Karpas-422 (cell line): ENCODE measurements at regions not wholly inside any gene's neighbourhood (a gene's known extent, or its start where the extent isn't known, plus 50 kb on each side); places are given as distances from the start of the nearest gene placed in this dataset.

Source experiments
- DNase-seq: peaks from one replicate; pipeline ENCODE4 v3.0.0-alpha.2; 2015
- H2AFZ ChIP-seq: fragments of 200-600 bp; sonication (generic); 2 replicates; pipeline ENCODE4 v1.6.1; 2014; ENCODE audit warnings: antibody characterized with exemption, low read length, mixed read lengths
- H3K27ac ChIP-seq: fragments of 200-600 bp; sonication (generic); 2 replicates; pipeline ENCODE4 v1.5.1; 2014; ENCODE audit warnings: mild to moderate bottlenecking, low read length, moderate library complexity
- H3K27me3 ChIP-seq: fragments of 200-600 bp; sonication (generic); 2 replicates; pipeline ENCODE4 v1.6.1; 2014; ENCODE audit warnings: low read length, mixed read lengths
- H3K36me3 ChIP-seq: fragments of 200-600 bp; sonication (generic); 2 replicates; pipeline ENCODE4 v1.6.1; 2014; ENCODE audit warnings: low read length, mixed read lengths; ENCODE audit not compliant: insufficient read depth
- H3K4me1 ChIP-seq: fragments of 200-600 bp; sonication (generic); 2 replicates; pipeline ENCODE4 v1.6.1; 2014; ENCODE audit warnings: mild to moderate bottlenecking, low read length, mixed read lengths
- H3K4me2 ChIP-seq: fragments of 200-600 bp; sonication (generic); 2 replicates; pipeline ENCODE4 v1.6.1; 2014; ENCODE audit warnings: low read length, low read depth, mild to moderate bottlenecking; ENCODE audit not compliant: poor library complexity, severe bottlenecking
- H3K4me3 ChIP-seq: fragments of 200-600 bp; sonication (generic); 2 replicates; pipeline ENCODE4 v1.5.1; 2014; ENCODE audit warnings: mild to moderate bottlenecking, antibody characterized with exemption, low read length, mixed read lengths
- H3K79me2 ChIP-seq: fragments of 200-600 bp; sonication (generic); 2 replicates; pipeline ENCODE4 v1.6.1; 2014; ENCODE audit warnings: mild to moderate bottlenecking, low read length, mixed read lengths
- H3K9ac ChIP-seq: fragments of 200-600 bp; sonication (generic); 2 replicates; pipeline ENCODE4 v1.6.0; 2014; ENCODE audit warnings: low read length
- H3K9me2 ChIP-seq: fragments of 200-600 bp; sonication (generic), shearing (Covaris generic); replicated peaks from 2 replicates; pipeline ENCODE4 v1.6.0; 2014; ENCODE audit warnings: mild to moderate bottlenecking, low read length, moderate library complexity; ENCODE audit not compliant: insufficient read depth
- H3K9me3 ChIP-seq: fragments of 300-700, 200-600 bp; sonication (generic); 2 replicates; pipeline ENCODE4 v1.6.1; 2014; ENCODE audit warnings: low read length, mixed read lengths
- H4K20me1 ChIP-seq: fragments of 200-600 bp; sonication (generic); 2 replicates; pipeline ENCODE4 v1.6.1; 2014; ENCODE audit warnings: mild to moderate bottlenecking, antibody characterized with exemption, low read length, low read depth; ENCODE audit not compliant: insufficient read depth

DNA sequence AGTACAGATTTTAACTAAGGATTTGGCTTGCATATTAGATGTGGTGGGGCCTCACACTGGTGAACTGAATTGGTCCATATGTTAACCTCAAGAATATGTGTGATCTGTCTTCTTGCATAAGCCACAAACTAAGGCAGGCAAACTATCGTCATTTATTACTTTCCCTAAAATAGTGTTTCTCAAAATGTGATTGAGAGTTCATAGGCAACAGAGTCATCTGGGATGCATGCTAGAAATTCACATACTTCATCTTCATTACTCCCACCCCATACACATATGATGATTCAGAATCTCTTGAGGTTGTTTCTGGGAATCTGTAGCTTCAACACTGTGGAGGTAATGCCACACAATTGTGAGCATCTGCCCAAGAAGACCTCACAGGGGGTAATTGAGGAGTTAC is 822.8 kb upstream of the CDH2 start:
- H3K4me3 ChIP-seq: no peak overlapping the region
- H3K36me3 ChIP-seq: no peaks in the 10 kb centered on the region
- no peak overlapping the region for H2AFZ ChIP-seq
- no peaks in the 10 kb centered on the region for H3K4me1 ChIP-seq
- H3K9me3 ChIP-seq: peaks cover 10% of the 10 kb centered on the region
- H3K9ac ChIP-seq: no peak overlapping the region
- no peak for DNase-seq
- no peaks in the 10 kb centered on the region for H3K79me2 ChIP-seq
- H3K4me2 ChIP-seq: no peak overlapping the region
- no peak overlapping the region for H3K27ac ChIP-seq
- H3K27me3 ChIP-seq: no peaks in the 10 kb centered on the region
- H4K20me1 ChIP-seq: no peaks in the 10 kb centered on the region
- 0 out of 2 replicates have a peak, but pooled peaks cover 3% of the 10 kb centered on the region for H3K9me2 ChIP-seq

DNA sequence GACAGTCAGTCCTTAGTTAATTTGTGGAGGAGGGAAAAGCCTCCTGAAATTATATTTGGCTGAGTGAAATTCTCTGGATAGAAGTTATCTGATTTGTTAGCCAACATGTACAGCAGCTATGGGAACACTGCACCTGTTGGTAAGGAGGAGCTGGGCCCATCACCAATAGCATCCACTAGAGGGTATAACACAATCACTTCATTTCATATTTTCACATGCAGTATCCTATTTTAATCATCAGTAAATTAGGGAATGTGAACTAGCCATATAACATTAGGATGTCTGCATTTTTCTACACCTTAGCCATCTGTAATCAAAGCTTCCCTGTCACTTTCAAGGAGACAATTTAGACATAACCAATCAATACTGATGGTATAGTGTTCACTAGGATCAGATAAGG is 818.4 kb upstream of the CDH2 start:
- no peak overlapping the region for H3K4me2 ChIP-seq
- peaks cover 24% of the 10 kb centered on the region for H3K9me3 ChIP-seq
- no peaks in the 10 kb centered on the region for H3K4me1 ChIP-seq
- no peak overlapping the region for H3K9ac ChIP-seq
- no peaks in the 10 kb centered on the region for H4K20me1 ChIP-seq
- DNase-seq: no peak
- H3K27me3 ChIP-seq: no peaks in the 10 kb centered on the region
- no peak overlapping the region for H3K4me3 ChIP-seq
- 0 out of 2 replicates have a peak, but pooled peaks cover 3% of the 10 kb centered on the region for H3K9me2 ChIP-seq
- H2AFZ ChIP-seq: no peak overlapping the region
- no peaks in the 10 kb centered on the region for H3K36me3 ChIP-seq
- H3K79me2 ChIP-seq: no peaks in the 10 kb centered on the region
- H3K27ac ChIP-seq: no peak overlapping the region

DNA sequence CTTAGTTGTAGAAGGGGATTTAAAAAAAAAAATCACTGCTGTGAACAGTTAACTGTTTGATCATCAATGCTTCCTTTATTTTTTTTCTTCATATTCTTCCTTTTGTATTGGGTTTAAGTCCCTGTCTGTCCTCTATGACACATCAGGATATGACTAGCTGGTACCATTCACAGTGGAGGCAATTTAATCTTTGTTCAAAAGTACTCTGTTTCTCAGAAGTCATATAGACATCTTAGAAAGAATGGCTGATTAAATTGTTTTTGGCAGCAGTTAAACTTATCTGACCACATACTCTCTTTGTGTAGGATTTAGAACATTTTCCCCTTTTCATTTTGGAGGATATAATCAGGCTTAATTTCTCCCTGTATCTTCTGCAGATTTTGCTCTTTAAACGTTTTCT is 807.8 kb upstream of the CDH2 start:
- H3K9ac ChIP-seq: no peak overlapping the region
- no peaks in the 10 kb centered on the region for H3K27me3 ChIP-seq
- H3K27ac ChIP-seq: no peak overlapping the region
- H3K36me3 ChIP-seq: no peaks in the 10 kb centered on the region
- no peak overlapping the region for H3K4me3 ChIP-seq
- H2AFZ ChIP-seq: no peak overlapping the region
- DNase-seq: no peak
- H3K4me2 ChIP-seq: no peak overlapping the region
- no peaks in the 10 kb centered on the region for H3K9me2 ChIP-seq
- H3K9me3 ChIP-seq: peaks cover 20% of the 10 kb centered on the region; the same call in 1 of the 2 replicates
- H3K4me1 ChIP-seq: no peaks in the 10 kb centered on the region
- H3K79me2 ChIP-seq: no peaks in the 10 kb centered on the region
- no peaks in the 10 kb centered on the region for H4K20me1 ChIP-seq

DNA sequence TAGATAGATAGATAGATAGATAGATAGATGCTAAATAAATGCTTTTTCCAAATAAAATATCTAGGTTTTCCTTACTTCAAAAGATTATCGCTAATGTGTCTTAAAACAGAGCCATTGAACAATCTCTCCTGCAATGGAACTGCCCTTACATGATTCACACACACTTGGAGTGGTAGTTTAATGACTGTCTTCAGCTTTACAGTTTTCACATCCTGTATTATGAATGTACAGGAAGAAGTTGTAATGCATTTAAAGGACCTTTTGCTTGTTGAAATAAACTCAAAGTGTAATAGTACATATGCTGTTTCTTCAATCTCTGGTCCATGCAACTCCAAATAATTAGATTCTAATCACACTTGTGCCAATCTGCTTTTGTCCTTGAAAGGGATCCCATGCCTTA is 797.6 kb upstream of the CDH2 start:
- Histone ChIP-seq H3K27me3 (no peaks in the 10 kb centered on the region), H3K79me2 (no peaks in the 10 kb centered on the region), H3K9me3 (peaks cover 60% of the 10 kb centered on the region), H3K27ac (no peak overlapping the region), H3K4me3 (no peak overlapping the region), H4K20me1 (no peaks in the 10 kb centered on the region), H3K9me2 (no peaks in the 10 kb centered on the region), H2AFZ (no peak overlapping the region), H3K9ac (no peak overlapping the region), H3K36me3 (no peaks in the 10 kb centered on the region), H3K4me2 (no peak overlapping the region), H3K4me1 (no peaks in the 10 kb centered on the region)
- no peak for DNase-seq

DNA sequence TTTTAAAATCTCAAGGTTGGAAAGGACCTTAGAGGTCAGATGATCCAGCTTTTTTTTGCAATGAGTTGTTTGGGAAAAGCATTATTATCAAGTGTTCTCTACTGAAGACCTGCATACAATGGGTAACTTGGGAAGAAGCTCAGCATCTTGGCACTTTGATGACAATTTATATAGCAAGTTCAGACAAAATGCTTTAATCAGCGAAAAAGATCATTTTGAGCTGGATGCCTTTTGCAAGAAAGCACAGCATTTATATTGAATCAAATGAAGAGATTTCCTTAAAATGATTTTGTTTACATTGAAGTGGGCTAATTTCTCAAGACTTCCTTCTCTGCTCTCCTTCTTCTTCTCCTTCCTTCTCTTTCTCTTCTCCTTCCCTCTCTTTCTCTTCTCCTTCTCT is 796.4 kb upstream of the CDH2 start:
- Histone ChIP-seq H2AFZ (no peak overlapping the region), H3K9me3 (peaks cover 59% of the 10 kb centered on the region), H3K4me1 (no peaks in the 10 kb centered on the region), H4K20me1 (no peaks in the 10 kb centered on the region), H3K36me3 (no peaks in the 10 kb centered on the region), H3K79me2 (no peaks in the 10 kb centered on the region), H3K9ac (no peak overlapping the region), H3K4me2 (no peak overlapping the region), H3K9me2 (no peaks in the 10 kb centered on the region), H3K27me3 (no peaks in the 10 kb centered on the region), H3K4me3 (no peak overlapping the region), H3K27ac (no peak overlapping the region)
- DNase-seq: no peak

DNA sequence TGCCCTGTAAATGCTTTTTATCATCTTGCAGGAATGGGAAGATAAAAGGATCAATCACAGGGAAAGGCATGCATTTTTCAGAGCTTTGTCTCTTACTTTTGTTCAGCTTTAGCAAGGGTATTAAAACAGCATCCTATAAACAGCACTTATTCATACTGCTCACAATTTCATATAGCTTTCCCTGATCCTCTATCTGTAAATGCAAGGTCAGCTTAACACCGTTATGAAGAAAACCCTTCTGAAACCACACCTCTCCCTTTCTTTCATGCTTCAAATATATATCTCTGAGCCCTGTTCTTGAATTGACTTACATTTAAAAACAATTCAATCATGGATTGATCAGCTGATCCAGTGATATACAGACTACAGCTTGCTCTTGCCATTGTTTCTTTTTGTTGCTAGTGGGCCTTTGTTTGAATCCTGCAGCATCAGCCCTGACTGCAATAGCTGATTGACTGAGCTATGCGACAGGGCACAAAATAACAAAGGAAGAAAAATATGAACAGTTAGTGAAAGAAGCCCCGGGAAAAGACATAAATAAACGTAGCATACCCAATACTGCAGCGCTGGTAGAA is 795.5 kb upstream of the CDH2 start:
- H3K27me3 ChIP-seq: no peaks in the 10 kb centered on the region
- no peaks in the 10 kb centered on the region for H3K79me2 ChIP-seq
- H4K20me1 ChIP-seq: no peaks in the 10 kb centered on the region
- H3K9ac ChIP-seq: no peak overlapping the region
- H3K4me1 ChIP-seq: no peaks in the 10 kb centered on the region
- H3K36me3 ChIP-seq: no peaks in the 10 kb centered on the region
- no peak overlapping the region for H3K4me2 ChIP-seq
- H3K27ac ChIP-seq: no peak overlapping the region
- no peak overlapping the region for H2AFZ ChIP-seq
- no peak for DNase-seq
- peaks cover 53% of the 10 kb centered on the region for H3K9me3 ChIP-seq
- no peaks in the 10 kb centered on the region for H3K9me2 ChIP-seq
- H3K4me3 ChIP-seq: no peak overlapping the region

DNA sequence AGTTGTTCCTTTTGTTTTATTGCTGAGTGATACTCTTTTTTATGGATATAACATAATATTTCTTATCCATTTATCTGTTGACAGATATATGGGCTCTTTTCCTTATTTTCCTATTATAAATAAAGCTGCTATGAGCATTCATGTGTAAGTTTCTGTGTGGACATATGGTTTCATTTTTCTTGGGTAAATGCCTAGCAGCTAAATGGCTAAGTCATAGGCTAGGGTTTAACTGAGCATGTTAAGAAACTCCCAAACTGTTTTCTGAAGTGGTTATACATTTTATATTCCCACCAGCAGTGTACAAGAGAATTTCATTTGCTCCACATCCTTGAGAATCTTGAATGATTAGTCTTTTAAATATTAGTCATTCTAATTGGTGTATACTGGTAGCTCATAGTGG is 786.6 kb upstream of the CDH2 start:
- Histone ChIP-seq H3K4me1 (no peaks in the 10 kb centered on the region), H3K4me3 (no peak overlapping the region), H3K27me3 (no peaks in the 10 kb centered on the region), H3K9me2 (no peaks in the 10 kb centered on the region), H3K27ac (no peak overlapping the region), H4K20me1 (no peaks in the 10 kb centered on the region), H3K4me2 (no peak overlapping the region), H3K79me2 (no peaks in the 10 kb centered on the region), H3K9ac (no peak overlapping the region), H2AFZ (no peak overlapping the region), H3K36me3 (no peaks in the 10 kb centered on the region), H3K9me3 (peaks cover 8% of the 10 kb centered on the region; the same call in 1 of the 2 replicates)
- no peak for DNase-seq

DNA sequence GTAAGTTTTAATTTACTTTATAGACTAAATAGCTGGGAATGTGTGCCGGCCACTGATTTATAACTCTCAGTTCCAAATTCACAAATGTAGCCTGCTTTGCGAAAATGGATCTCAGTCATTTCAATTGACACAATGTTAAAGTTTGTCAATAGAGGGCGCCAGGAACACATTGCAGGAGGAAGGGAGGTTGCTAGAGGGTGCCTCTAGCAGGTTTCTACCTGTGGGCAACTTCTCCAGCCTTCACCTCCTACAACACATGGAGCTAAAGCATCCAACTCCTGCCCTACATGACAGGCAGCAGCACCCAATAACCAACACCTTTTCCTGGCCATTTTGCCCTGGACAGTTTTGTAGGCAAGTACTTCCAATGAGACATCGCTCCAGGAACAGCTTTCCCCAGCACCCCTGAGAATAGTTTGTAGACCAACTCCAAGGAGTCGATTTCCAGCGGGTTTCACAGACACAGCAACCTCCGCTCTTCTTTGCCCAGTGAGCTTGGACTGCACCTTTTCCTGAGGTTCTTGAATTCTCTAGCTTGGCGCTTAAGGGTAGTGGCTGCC is 784.8 kb upstream of the CDH2 start:
- no peak overlapping the region for H3K4me3 ChIP-seq
- no peak overlapping the region for H3K9ac ChIP-seq
- H3K4me2 ChIP-seq: no peak overlapping the region
- H3K27me3 ChIP-seq: no peaks in the 10 kb centered on the region
- no peaks in the 10 kb centered on the region for H3K4me1 ChIP-seq
- H3K36me3 ChIP-seq: no peaks in the 10 kb centered on the region
- no peaks in the 10 kb centered on the region for H3K9me3 ChIP-seq
- no peaks in the 10 kb centered on the region for H3K9me2 ChIP-seq
- H4K20me1 ChIP-seq: no peaks in the 10 kb centered on the region
- DNase-seq: peak; percentile 76
- H2AFZ ChIP-seq: no peak overlapping the region
- no peak overlapping the region for H3K27ac ChIP-seq
- no peaks in the 10 kb centered on the region for H3K79me2 ChIP-seq
